Hepatocyte (in vitro differentiated cells): ENCODE measurements at regions not wholly inside any gene's neighbourhood (a gene's known extent, or its start where the extent isn't known, plus 50 kb on each side); places are given as distances from the start of the nearest gene placed in this dataset.

Experiments
- DNase-seq: peaks from one replicate; pipeline ENCODE4 v3.0.0-alpha.2; 2016; ENCODE audit warnings: low spot score
- H2AFZ ChIP-seq: fragments of 200-600 bp; sonication (generic); 2 replicates; pipeline ENCODE4 v1.6.0; 2016; ENCODE audit warnings: antibody characterized with exemption, mild to moderate bottlenecking
- H3K27ac ChIP-seq: fragments of 200-600 bp; sonication (generic); 2 replicates; pipeline ENCODE4 v1.5.1; 2016; ENCODE audit warnings: mild to moderate bottlenecking
- H3K27me3 ChIP-seq: fragments of 200-600 bp; sonication (generic); 2 replicates; pipeline ENCODE4 v1.6.1; 2016
- H3K36me3 ChIP-seq: fragments of 200-600 bp; sonication (generic); replicated peaks from 2 replicates; pipeline ENCODE4 v1.5.1; 2016; ENCODE audit warnings: low read depth; ENCODE audit not compliant: insufficient read depth
- H3K4me1 ChIP-seq: fragments of 200-600 bp; sonication (generic); 2 replicates; pipeline ENCODE4 v1.5.1; 2016; ENCODE audit warnings: mild to moderate bottlenecking, moderate library complexity; ENCODE audit not compliant: insufficient read depth
- H3K4me2 ChIP-seq: fragments of 200-600 bp; sonication (generic); 2 replicates; pipeline ENCODE4 v1.6.0; 2016
- H3K4me3 ChIP-seq: fragments of 200-600 bp; sonication (generic); 2 replicates; pipeline ENCODE4 v1.5.1; 2016; ENCODE audit warnings: mild to moderate bottlenecking
- H3K79me2 ChIP-seq: fragments of 200-600 bp; sonication (generic); 2 replicates; pipeline ENCODE4 v1.6.0; 2017; ENCODE audit warnings: mild to moderate bottlenecking
- H3K9me2 ChIP-seq: fragments of 200-600 bp; sonication (generic); replicated peaks from 2 replicates; pipeline ENCODE4 v1.6.0; 2017; ENCODE audit warnings: mild to moderate bottlenecking; ENCODE audit not compliant: insufficient read depth
- H3K9me3 ChIP-seq: fragments of 200-600 bp; sonication (generic); 2 replicates; pipeline ENCODE4 v1.5.1; 2016; ENCODE audit warnings: low read depth, mild to moderate bottlenecking
- H4K20me1 ChIP-seq: fragments of 200-600 bp; sonication (generic); 2 replicates; pipeline ENCODE4 v1.6.0; 2016; ENCODE audit warnings: mild to moderate bottlenecking; ENCODE audit not compliant: insufficient read depth, poor library complexity, severe bottlenecking
- CTCF ChIP-seq: fragments of 200-600 bp; sonication (generic); IDR thresholded peaks from 2 replicates; pipeline ENCODE4 v1.5.1; 2016; ENCODE audit warnings: antibody characterized with exemption, mild to moderate bottlenecking; ENCODE audit not compliant: poor library complexity
- EZH2 ChIP-seq: fragments of 200-600 bp; sonication (generic); IDR thresholded peaks from 2 replicates; pipeline ENCODE4 v1.6.1; 2016; ENCODE audit warnings: antibody characterized with exemption, mild to moderate bottlenecking, borderline replicate concordance
- EZH2phosphoT487 ChIP-seq: fragments of 200-600 bp; sonication (generic); IDR thresholded peaks from one replicate; pipeline ENCODE4 v1.6.1; 2018; ENCODE audit warnings: antibody characterized with exemption, mild to moderate bottlenecking, low read depth, moderate library complexity; ENCODE audit not compliant: unreplicated experiment, severe bottlenecking
- WGBS: methylation state at CpG from one replicate; pipeline ENCODE4 v1.1.6; 2016; ENCODE audit warnings: low lambda C conversion rate; ENCODE audit errors: missing lambda C conversion rate; 5-methylcytosine and 5-hydroxymethylcytosine counted together

GRCh38 chr3:5678248-5678647 lies 490.7 kb downstream of the EDEM1 start:
- no peak for DNase-seq
- Histone ChIP-seq H3K9me3 (no peaks in the 10 kb centered on the region), H3K4me2 (no peak overlapping the region), H2AFZ (no peak overlapping the region), H3K4me3 (no peak overlapping the region), H3K27ac (no peak overlapping the region), H3K79me2 (no peaks in the 10 kb centered on the region), H4K20me1 (no peaks in the 10 kb centered on the region), H3K9me2 (no peaks in the 10 kb centered on the region), H3K4me1 (no peaks in the 10 kb centered on the region), H3K36me3 (no peaks in the 10 kb centered on the region), H3K27me3 (no peaks in the 10 kb centered on the region)
- no peak for TF ChIP-seq CTCF
- TF ChIP-seq EZH2phosphoT487, result no peak
- WGBS, result 96% methylated on average over 2 of the region's 2 CpGs

GRCh38 chr3:5678844-5679243 lies 491.3 kb downstream of the EDEM1 start:
- Histone ChIP-seq H3K27ac (no peak overlapping the region), H3K27me3 (no peaks in the 10 kb centered on the region), H4K20me1 (no peaks in the 10 kb centered on the region), H3K36me3 (no peaks in the 10 kb centered on the region), H3K4me2 (no peak overlapping the region), H3K9me3 (no peaks in the 10 kb centered on the region), H3K79me2 (no peaks in the 10 kb centered on the region), H3K4me1 (no peaks in the 10 kb centered on the region), H3K4me3 (no peak overlapping the region), H3K9me2 (no peaks in the 10 kb centered on the region), H2AFZ (no peak overlapping the region)
- no peak for DNase-seq
- TF ChIP-seq CTCF, result no peak
- no peak for TF ChIP-seq EZH2phosphoT487
- TF ChIP-seq EZH2, result no peak
- 96% methylated on average over 5 of the region's 5 CpGs for WGBS

- no peak overlapping the region for H3K4me2 ChIP-seq
- no peaks in the 10 kb centered on the region for H3K79me2 ChIP-seq
- no peak overlapping the region for H2AFZ ChIP-seq
- no peaks in the 10 kb centered on the region for H3K4me1 ChIP-seq
- H3K36me3 ChIP-seq, result no peaks in the 10 kb centered on the region
- 93% methylated on average over 3 of the region's 3 CpGs for WGBS
- no peaks in the 10 kb centered on the region for H3K27me3 ChIP-seq
- H3K9me2 ChIP-seq, result no peaks in the 10 kb centered on the region
- H3K4me3 ChIP-seq, result no peak overlapping the region
- no peaks in the 10 kb centered on the region for H3K9me3 ChIP-seq
- DNase-seq, result no peak
- no peak overlapping the region for H3K27ac ChIP-seq
- no peaks in the 10 kb centered on the region for H4K20me1 ChIP-seq
- TF ChIP-seq EZH2, result no peak
These were observed 499.7 kb downstream of the EDEM1 start for GRCh38 chr3:5687230-5687629.

- DNase-seq, result no peak
- H4K20me1 ChIP-seq, result no peaks in the 10 kb centered on the region
- TF ChIP-seq EZH2phosphoT487 (no peak), EZH2 (no peak), CTCF (no peak)
- H3K27ac ChIP-seq, result peak overlapping the region; percentile 67
- no peaks in the 10 kb centered on the region for H3K36me3 ChIP-seq
- H3K9me2 ChIP-seq, result no peaks in the 10 kb centered on the region
- no peak overlapping the region for H2AFZ ChIP-seq
- no peaks in the 10 kb centered on the region for H3K9me3 ChIP-seq
- no peak overlapping the region for H3K4me3 ChIP-seq
- H3K4me2 ChIP-seq, result no peak overlapping the region
- no peaks in the 10 kb centered on the region for H3K4me1 ChIP-seq
- H3K79me2 ChIP-seq, result no peaks in the 10 kb centered on the region
- H3K27me3 ChIP-seq, result no peaks in the 10 kb centered on the region
These were observed 503.0 kb downstream of the EDEM1 start for GRCh38 chr3:5690490-5690889.
